GM21390 (cell line): ENCODE measurements at regions not wholly inside any gene's neighbourhood (a gene's known extent, or its start where the extent isn't known, plus 50 kb on each side); places are given as distances from the start of the nearest gene placed in this dataset.
A peak's percentile ranks its signal among the peaks of the same experiment; 100 is the strongest.
"Not testable (repeated sequence)": the region's sequence is repeated elsewhere in the genome, so short reads cannot be mapped to it uniquely, and the experiment has no call there.

Experiments
- ATAC-seq: cut with Tn5 transposase; IDR thresholded peaks from one replicate; pipeline ENCODE4 v1.9.1; 2021; ENCODE audit not compliant: unreplicated experiment

- ATAC-seq = peak; percentile 94
Observed at GRCh38 chr6:82419132-82419581, 55.5 kb downstream of the TPBG start.

DNA sequence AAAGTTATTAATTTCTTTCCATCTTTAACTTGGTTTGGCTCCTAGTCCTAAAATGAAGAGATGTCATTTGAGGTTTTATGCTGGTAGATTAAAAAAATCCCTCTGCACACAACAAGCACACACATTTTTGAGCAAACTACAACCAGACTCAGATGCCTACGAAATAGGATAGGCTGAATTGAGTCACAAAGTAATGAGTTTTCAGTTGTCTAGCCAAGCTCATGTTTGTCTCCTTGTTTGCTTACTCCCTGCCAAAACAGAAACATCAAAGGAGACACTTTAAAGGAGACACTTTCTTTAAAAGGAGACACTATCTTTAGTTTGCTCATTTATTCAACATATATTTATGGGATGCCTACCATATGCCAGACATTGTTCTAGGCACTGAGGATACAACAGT, 56.2 kb downstream of the TPBG start:
- ATAC-seq = no peak

GRCh38 chr6:82430611-82431010, 67.0 kb downstream of the TPBG start:
- ATAC-seq = no peak

DNA sequence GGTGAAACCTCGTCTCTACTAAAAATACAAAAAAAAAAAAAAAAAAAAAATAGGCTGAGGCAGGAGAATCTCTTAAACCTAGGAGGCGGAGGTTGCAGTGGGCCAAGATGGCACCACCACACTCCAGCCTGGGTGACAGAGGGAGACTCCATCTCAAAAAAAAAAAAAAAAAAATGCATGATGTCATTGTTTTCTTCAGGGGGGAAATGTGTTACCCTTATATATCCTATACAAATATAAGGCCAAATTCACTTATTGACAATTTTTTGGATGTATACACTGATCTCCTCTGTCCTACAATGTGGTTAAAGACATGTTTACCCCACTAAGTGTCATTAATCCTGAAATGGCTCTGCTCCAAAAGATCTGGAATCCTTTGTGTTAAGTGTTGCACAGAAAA, 73.1 kb downstream of the TPBG start:
- no peak for ATAC-seq

GRCh38 chr6:82437701-82438100, 74.1 kb downstream of the TPBG start:
- no peak for ATAC-seq

DNA sequence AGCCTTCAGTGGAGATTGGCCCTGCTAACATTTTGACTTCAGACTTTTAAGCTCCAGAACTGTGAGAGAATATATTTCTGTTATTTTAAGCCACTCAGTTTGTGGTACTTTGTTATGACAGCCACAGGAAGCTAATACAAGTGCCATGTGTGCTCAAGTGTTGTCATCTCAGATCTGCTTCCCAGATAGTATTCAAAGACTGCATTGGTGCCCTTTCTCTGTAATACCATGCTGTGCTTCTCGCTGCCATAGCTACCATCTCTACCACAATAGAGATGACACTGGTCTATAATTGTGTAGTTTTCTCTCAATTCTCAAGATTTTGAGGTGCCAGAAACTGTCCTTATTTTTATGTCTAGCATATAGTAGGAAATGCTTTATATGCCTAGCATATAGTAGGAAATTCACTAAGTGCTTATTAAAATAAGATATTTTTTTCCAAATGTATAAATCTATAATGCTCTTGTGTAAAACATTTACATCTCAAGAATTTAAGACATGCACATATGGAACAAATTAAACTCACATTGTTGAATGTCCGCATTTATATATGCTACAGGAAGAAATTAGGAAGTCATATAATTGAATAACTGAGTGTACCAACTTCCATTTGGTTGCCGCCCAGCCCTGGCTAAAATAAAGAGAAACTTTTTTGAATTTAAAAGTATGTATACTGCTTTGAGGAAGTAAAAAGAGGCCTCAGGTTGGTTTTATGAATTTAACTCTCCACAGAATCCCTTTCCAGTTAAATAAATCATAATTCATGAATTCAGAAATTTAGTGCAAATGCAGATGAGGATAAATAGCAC, 77.6 kb downstream of the TPBG start:
- ATAC-seq = no peak

GRCh38 chr6:82442061-82442719, 78.6 kb downstream of the TPBG start:
- ATAC-seq = no peak

DNA sequence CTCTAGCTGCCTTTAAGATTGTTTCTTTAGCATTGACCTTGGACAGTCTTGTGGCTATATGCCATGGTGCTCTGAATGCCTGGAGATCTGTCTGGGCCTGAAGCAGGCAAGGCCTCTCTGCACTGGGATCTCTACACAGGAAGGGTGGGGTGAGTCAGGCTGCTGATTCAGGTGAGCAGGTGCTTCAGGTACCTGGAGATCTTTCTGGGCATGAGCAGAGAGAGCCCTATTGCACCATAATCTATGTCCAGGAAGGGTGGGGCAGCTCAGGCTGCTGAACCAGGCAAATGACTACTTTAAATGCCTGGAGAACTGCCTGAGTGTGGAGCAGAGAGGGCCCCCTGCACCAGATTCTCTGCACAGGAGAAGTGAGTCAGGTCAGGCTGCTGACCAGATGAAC, 94.5 kb downstream of the TPBG start:
- no peak for ATAC-seq

GRCh38 chr6:82458705-82459104, 95.1 kb downstream of the TPBG start:
- no peak for ATAC-seq

DNA sequence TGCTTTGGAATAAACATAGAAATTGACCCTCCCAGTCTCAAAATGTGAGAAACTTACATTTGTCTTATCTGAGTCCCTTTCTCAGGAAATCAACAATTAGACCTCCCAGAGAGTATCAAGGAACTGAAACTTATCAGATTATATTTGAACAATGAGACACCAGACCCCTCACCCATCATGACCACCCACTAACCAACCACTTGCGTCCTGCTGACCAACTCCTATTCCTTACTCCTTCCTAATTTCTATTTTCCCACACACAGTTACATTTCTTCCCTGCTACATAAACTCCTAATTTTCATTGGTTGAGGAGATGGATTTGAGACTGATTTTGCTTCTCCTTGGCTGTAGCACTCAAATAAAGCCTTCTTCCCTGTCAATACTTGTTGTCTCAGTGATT, 97.9 kb downstream of the TPBG start:
- no peak for ATAC-seq

DNA sequence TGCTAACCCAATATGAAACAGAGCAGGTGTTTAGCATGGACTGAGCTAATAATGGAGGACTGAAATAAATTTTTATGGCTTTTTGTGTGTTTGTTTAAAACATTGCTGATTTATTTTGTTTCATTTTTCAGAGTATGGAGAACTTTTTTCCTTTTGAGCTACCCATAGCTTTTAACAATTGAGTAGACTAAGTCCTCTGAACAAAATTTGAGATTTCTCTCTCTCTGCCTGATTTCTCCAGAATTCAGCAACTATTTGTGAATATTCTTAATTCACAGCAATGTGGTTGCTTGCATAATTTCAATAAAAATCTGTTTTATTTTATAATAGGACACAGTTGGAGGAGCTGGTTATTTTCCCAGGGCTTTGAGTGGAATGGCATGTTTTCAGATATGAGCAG, 103.7 kb downstream of the TPBG start:
- ATAC-seq = no peak

DNA sequence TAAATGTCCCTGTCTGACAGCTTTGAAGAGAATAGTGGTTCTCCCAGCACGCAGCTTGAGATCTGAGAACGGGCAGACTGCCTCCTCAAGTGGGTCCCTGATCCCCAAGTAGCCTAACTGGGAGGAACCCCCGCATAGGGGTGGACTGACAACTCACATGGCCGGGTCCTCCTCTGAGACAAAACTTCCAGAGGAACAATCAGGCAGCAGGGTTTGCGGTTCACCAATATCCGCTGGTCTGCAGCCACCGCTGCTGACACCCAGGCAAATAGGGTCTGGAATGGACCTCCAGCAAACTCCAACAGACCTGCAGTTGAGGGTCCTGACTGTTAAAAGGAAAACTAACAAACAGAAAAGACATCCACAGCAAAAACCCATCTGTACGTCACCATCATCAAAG, 106.5 kb downstream of the TPBG start:
- not testable (repeated sequence) for ATAC-seq

GRCh38 chr6:82475106-82475505, 111.5 kb downstream of the TPBG start:
- not testable (repeated sequence) for ATAC-seq

DNA sequence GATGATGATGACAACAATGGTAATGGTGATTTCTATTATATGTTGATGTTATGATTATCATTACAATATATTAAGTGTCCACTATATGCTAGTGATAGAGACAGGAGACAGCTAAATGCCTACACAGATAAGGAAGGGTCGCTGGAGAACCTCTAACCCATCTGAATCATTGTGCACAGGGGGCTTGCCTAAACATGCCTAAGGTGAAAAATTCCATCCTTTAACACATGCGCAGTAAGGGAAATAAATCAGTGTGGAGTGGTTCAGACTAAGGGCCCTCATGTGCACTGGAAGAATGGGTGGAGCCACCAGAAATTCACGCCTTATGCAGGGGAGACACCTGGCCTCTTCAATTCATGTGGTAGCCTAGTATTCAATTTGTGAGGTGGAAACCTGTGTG, 120.4 kb downstream of the TPBG start:
- no peak for ATAC-seq

DNA sequence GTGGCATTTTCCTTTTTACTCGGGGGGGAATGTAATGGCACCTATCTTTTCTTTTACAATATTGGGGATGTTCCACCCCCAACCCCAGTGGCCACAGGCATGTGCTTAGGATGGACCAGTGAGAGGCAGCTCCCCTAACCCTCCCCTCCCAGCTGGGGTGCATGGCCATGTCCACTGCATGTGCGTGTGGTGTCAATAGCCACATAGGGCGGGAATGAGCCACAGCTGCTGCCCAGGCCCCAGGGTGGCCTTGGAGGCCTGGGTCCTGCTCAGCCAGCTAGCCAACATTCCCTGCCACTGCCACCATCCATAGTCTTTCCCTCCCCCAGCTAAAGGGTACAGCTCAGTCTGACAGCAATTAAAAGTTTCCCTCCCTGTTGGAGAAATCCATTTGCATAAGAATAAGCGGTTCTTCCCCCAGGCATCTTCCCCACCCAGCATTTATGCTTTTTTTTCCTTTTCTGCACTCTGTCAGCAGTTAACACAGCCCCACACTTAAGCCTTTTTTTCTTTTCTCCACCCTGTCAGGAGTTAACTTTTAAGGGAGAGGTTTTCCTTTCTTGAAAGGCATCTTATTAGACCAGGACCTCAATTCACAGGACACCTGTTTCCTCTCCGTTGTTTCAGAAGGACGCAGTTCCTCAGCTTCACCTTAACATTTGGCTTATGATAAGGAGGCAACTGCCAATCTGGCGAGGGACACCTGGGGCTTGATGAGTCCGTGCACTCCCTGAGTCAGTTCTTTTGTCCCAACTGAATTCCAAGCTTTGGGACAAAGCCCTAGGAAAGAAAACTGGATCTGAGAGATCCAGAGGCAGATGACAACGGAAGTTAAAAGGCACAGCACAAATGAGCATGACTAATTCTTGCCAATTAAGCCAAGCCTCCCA, 121.4 kb downstream of the TPBG start:
- ATAC-seq = no peak

DNA sequence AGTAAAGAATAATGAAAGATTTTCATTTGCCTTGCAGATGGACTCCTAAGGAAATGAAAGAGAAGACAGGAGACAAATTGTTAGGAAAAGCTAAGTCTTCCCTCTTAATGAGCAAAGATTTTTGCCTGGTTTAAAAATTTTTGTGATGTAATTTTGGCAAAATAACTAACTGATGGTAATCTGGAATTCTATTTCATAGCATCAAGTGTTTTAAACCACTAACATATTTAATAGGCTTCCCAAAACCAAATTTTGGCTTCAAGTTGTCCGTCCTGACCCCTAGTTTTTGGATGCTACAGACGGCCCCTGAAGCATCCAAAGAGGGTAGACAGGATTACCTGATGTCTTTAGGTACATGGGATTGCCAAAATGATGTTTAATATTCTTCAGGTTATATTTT, 124.3 kb downstream of the TPBG start:
- no peak for ATAC-seq

- no peak for ATAC-seq
Observed at GRCh38 chr6:82488403-82488802, 124.8 kb downstream of the TPBG start.

DNA sequence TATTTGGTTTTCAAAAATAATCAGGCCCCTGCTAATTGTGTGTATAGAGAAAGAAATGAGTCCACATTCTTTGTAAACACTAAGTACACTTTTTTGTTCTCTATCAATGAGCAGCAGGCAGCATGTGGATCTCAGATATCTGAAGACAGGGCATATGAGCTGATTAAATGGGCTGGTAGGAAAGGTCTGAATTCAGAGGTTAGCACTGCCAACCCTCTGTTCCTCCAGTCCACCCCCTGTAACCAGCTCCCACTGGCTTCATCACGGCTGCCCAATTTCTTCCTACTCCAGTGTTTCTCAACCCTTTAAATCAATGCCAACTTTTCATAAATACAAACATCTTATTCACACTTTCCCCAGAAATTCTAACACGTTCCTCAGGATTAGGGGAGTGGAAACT, 128.5 kb downstream of the TPBG start:
- no peak for ATAC-seq

DNA sequence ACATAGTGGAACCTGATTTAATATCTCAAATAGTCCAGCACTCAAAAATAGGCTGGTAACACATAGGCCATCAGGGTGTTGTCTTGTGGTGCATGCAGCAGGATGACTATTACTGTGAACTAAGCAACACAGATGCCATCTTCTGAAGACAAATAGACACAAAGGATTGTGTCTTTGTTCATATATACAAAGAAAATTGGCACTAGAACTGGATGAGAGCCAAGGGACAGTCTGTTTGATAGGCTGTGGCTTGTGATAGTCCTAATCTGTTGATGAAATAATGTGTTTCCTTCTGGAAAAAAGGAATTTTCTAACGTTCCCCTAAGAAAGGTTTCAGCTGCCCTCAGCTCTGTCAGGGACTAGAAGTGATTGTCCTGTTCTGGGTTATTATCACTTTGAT, 129.8 kb downstream of the TPBG start:
- no peak for ATAC-seq

GRCh38 chr6:82494367-82494766, 130.8 kb downstream of the TPBG start:
- no peak for ATAC-seq

DNA sequence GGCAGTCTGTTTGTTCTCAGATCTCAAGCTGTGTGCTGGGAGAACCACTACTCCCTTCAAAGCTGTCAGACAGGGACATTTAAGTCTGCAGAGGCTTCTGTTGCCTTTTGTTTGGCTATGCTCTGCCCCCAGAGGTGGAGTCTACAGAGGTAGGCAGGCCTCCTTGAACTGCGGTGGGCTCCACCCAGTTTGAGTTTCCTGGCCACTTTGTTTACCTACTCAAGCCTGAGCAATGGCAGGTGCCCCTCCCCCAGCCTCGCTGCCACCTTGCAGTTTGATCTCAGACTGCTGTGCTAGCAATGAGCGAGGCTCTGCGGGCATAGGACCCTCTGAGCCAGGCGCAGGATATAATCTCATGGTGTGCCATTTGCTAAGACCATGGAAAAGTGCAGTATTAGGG, 138.3 kb downstream of the TPBG start:
- not testable (repeated sequence) for ATAC-seq

DNA sequence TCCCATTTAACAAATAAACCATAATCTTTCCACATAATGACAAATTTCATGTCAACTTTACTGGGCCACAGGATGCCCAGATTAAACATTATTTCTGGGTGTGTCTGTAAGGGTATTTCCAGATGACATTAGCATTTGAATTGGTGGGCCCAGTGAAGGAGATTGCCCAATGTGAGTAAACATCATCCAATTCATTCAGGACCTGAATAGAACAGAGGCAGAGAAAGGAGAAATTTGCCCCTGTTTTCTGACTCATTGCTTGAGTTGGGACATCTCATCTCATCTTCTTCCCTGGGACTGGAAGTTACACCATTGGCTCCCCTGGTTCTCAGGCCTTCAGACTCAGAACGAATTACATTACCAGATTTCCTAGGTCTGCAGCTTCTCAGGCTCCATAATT, 142.9 kb downstream of the TPBG start:
- ATAC-seq = no peak
